Thyroid gland (tissue), 4 donors: ENCODE measurements at regions not wholly inside any gene's neighbourhood (a gene's known extent, or its start where the extent isn't known, plus 50 kb on each side); places are given as distances from the start of the nearest gene placed in this dataset.
A peak's percentile ranks its signal among the peaks of the same experiment; 100 is the strongest.

Experiments used
- DNase-seq, 2 donors: peaks; one replicate each; pipeline ENCODE4 v3.0.0-alpha.2; 2019
- H3K27ac ChIP-seq, 3 donors: fragments of 200-600 bp; sonication (generic); 1 replicate in 2 of 3; 2 replicates in 1 of 3; pipeline ENCODE4 v1.5.1; 2016 to 2019; ENCODE audit warnings: mild to moderate bottlenecking in 1 of 3, moderate library complexity in 1 of 3
- H3K27me3 ChIP-seq: fragments of 200-600 bp; sonication (generic); one replicate; pipeline ENCODE4 v1.5.1; 2019
- H3K36me3 ChIP-seq, 2 donors: fragments of 200-600 bp; sonication (generic); one replicate each; pipeline ENCODE4 v1.5.1; 2016 to 2019
- H3K4me1 ChIP-seq, 2 donors: fragments of 200-600 bp; sonication (generic); one replicate each; pipeline ENCODE4 v1.5.1; 2017 to 2019
- H3K4me3 ChIP-seq, 3 donors: fragments of 200-600 bp; sonication (generic); replicated peaks in 1 of 3; 1 replicate in 2 of 3; 2 replicates in 1 of 3; pipeline ENCODE4 v1.5.1; 2016; ENCODE audit warnings: mild to moderate bottlenecking in 1 of 3
- H3K9me3 ChIP-seq: fragments of 200-600 bp; sonication (generic); one replicate; pipeline ENCODE4 v1.5.1; 2017
- POLR2A ChIP-seq, 2 donors: fragments of 450-650 bp; IDR thresholded peaks; one replicate each; pipeline ENCODE4 v1.6.1; 2017; ENCODE audit warnings: antibody characterized with exemption in 2 of 2, mild to moderate bottlenecking in 2 of 2, moderate library complexity in 1 of 2
- WGBS, 2 donors: methylation state at CpG; one replicate each; pipeline ENCODE4 v1.1.5; 2017; 5-methylcytosine and 5-hydroxymethylcytosine counted together
- intact Hi-C: fragments of 100-400 bp; cut with DNase I; formaldehyde crosslinking; loops from one replicate; pipeline ENCODE4 v1.15.1; 2023
- TF ChIP-seq, protein P1 (sequence below), 6 experiments: fragments of 200-600 bp in 3 of 6; fragments of 450-650 bp in 3 of 6; sonication (generic) in 3 of 6; IDR thresholded peaks; one replicate each; pipeline ENCODE4 v1.5.1; 2016 to 2019; ENCODE audit warnings: antibody characterized with exemption in 6 of 6, mild to moderate bottlenecking in 2 of 6, inconsistent platforms in 1 of 6, moderate library complexity in 1 of 6

DNA sequence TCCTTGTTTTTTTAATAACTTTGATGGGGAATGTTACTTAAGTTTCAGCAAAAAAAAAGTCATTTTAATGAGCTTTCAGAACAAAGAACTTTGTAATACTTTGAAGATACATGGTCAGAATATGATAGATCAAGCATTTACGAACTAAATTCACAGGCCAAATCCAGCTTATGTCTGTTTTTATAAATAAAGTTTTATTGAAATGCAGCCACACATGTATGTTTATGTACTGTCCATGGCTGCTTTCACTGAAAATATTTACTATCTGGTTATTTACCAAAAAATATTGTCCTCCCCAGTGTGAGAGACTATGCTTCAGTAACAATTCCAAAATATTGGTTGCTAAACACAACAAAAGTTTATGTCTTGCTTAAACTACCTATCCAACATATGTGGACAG, 366.7 kb downstream of the PIK3R1 start:
- 93 to 94% methylated on average over 1 of the region's 1 CpG for WGBS, 2 donors
- TF ChIP-seq POLR2A (IDR thresholded peaks at IDR 0.05): no peak
- TF ChIP-seq, protein P1, sequence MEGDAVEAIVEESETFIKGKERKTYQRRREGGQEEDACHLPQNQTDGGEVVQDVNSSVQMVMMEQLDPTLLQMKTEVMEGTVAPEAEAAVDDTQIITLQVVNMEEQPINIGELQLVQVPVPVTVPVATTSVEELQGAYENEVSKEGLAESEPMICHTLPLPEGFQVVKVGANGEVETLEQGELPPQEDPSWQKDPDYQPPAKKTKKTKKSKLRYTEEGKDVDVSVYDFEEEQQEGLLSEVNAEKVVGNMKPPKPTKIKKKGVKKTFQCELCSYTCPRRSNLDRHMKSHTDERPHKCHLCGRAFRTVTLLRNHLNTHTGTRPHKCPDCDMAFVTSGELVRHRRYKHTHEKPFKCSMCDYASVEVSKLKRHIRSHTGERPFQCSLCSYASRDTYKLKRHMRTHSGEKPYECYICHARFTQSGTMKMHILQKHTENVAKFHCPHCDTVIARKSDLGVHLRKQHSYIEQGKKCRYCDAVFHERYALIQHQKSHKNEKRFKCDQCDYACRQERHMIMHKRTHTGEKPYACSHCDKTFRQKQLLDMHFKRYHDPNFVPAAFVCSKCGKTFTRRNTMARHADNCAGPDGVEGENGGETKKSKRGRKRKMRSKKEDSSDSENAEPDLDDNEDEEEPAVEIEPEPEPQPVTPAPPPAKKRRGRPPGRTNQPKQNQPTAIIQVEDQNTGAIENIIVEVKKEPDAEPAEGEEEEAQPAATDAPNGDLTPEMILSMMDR (IDR thresholded peaks at IDR 0.05): no peak
- Histone ChIP-seq H3K4me3 (no peak overlapping the region), H3K36me3 (no peaks in the 10 kb centered on the region), H3K27me3 (no peaks in the 10 kb centered on the region), H3K27ac (no peak overlapping the region), H3K9me3 (no peaks in the 10 kb centered on the region), H3K4me1 (no peaks in the 10 kb centered on the region)
- DNase-seq: no peak
- intact Hi-C loops: no loop called here

DNA sequence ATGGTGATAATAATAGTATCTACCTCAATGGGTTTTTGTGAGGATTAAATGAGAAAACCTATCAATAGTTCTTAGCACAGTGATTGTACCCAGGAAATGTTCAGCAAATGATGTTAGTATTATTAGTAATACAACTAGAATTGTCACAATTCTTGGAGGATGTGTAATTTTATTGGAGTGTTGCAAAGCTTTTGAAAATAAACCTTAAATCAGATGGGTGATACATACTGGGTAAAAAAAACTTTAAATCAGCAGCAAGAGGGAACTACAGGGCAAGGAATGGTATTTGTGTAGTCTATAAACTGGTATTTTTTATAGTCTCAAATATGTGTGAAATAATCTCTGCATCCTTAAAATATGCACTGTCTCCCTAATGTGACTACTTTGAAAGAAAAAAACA, 371.6 kb downstream of the PIK3R1 start:
- no peaks in the 10 kb centered on the region for H3K36me3 ChIP-seq
- intact Hi-C loops: no loop called here
- H3K9me3 ChIP-seq: no peaks in the 10 kb centered on the region
- no peak overlapping the region for H3K4me3 ChIP-seq
- no peak for DNase-seq
- H3K27ac ChIP-seq: no peak overlapping the region
- no peaks in the 10 kb centered on the region for H3K27me3 ChIP-seq
- H3K4me1 ChIP-seq: no peaks in the 10 kb centered on the region
- TF ChIP-seq, protein P1 (IDR thresholded peaks at IDR 0.05): no peak
- TF ChIP-seq POLR2A (IDR thresholded peaks at IDR 0.05): no peak

DNA sequence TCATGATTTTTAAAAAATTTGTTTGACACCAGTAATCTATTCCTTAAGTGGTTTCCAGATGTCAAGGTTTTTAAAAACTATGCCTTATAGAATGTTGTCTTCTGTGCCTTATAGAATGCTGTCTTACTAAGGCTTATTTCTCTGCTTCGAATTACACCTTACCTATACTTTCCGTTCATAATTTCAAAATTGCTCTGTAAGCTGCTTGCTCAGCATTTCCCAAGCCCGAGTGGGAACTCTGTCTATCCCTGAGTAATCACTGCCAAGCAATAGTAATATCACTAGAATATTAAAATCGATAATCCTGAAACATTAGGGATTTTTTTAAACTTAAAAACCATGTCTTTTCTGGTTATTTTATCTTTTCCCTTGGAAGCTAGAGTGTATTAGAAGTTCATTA, 376.3 kb downstream of the PIK3R1 start:
- no peaks in the 10 kb centered on the region for H3K36me3 ChIP-seq
- no peaks in the 10 kb centered on the region for H3K9me3 ChIP-seq
- no peaks in the 10 kb centered on the region for H3K27me3 ChIP-seq
- DNase-seq: no peak
- TF ChIP-seq POLR2A (IDR thresholded peaks at IDR 0.05): no peak
- TF ChIP-seq, protein P1 (IDR thresholded peaks at IDR 0.05): no peak
- intact Hi-C loops: no loop called here
- peaks cover 0 to 6% of the 10 kb centered on the region in 2 donors for H3K4me1 ChIP-seq
- H3K27ac ChIP-seq: no peak overlapping the region
- 88 to 89% methylated on average over 4 of the region's 4 CpGs for WGBS, 2 donors
- H3K4me3 ChIP-seq: no peak overlapping the region

GRCh38 chr5:68592351-68592750, 376.8 kb downstream of the PIK3R1 start:
- 95 to 98% methylated on average over 3 of the region's 3 CpGs for WGBS, 2 donors
- DNase-seq: no peak
- Histone ChIP-seq H3K4me1 (peaks cover 0 to 6% of the 10 kb centered on the region in 2 donors), H3K4me3 (no peak overlapping the region), H3K27ac (no peak overlapping the region), H3K36me3 (no peaks in the 10 kb centered on the region), H3K9me3 (no peaks in the 10 kb centered on the region), H3K27me3 (no peaks in the 10 kb centered on the region)
- no peak for TF ChIP-seq POLR2A (IDR thresholded peaks at IDR 0.05)
- TF ChIP-seq, protein P1 (IDR thresholded peaks at IDR 0.05): no peak
- intact Hi-C loops: no loop called here

DNA sequence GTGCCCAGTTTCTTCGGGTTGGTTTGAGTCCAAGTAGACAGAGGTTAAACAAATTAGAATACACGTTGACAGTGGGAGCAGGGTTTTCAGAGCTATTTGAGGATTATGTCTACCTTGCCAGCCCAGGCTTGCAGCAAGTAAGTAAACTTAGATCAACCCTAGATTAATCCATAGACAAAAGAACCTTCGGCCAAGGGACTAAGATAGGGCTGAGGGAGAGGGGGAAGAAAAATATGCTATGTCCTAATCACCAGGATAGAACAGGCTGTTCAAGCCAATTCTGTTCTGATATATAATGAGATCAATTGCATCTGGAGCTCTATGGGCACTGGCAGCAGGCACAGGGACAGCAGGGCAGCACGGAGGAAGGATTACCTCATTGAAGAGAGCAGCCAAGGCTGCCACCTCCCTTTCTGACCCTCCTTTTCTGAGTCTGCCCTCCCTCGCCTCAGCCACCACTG, 377.7 kb downstream of the PIK3R1 start:
- no peaks in the 10 kb centered on the region for H3K36me3 ChIP-seq
- H3K27me3 ChIP-seq: no peaks in the 10 kb centered on the region
- no peaks in the 10 kb centered on the region for H3K9me3 ChIP-seq
- H3K4me3 ChIP-seq: no peak overlapping the region
- intact Hi-C loops: no loop called here
- DNase-seq: peak; percentile 4
- no peak overlapping the region for H3K27ac ChIP-seq
- H3K4me1 ChIP-seq: peaks cover 0 to 6% of the 10 kb centered on the region in 2 donors
- 48 to 50% methylated on average over 5 of the region's 5 CpGs for WGBS, 2 donors
- TF ChIP-seq, protein P1 (IDR thresholded peaks at IDR 0.05): no peak
- no peak for TF ChIP-seq POLR2A (IDR thresholded peaks at IDR 0.05)
